HG03045 (cell line): ENCODE measurements at regions not wholly inside any gene's neighbourhood (a gene's known extent, or its start where the extent isn't known, plus 50 kb on each side); places are given as distances from the start of the nearest gene placed in this dataset.
"Not testable (repeated sequence)": the region's sequence is repeated elsewhere in the genome, so short reads cannot be mapped to it uniquely, and the experiment has no call there.

Source experiments
- ATAC-seq: cut with Tn5 transposase; IDR thresholded peaks from one replicate; pipeline ENCODE4 v1.9.1; 2021; ENCODE audit warnings: mild to moderate bottlenecking, moderate library complexity; ENCODE audit not compliant: unreplicated experiment

GRCh38 chr1:234961456-234962339, 166.9 kb downstream of the TOMM20 start:
- no peak for ATAC-seq

DNA sequence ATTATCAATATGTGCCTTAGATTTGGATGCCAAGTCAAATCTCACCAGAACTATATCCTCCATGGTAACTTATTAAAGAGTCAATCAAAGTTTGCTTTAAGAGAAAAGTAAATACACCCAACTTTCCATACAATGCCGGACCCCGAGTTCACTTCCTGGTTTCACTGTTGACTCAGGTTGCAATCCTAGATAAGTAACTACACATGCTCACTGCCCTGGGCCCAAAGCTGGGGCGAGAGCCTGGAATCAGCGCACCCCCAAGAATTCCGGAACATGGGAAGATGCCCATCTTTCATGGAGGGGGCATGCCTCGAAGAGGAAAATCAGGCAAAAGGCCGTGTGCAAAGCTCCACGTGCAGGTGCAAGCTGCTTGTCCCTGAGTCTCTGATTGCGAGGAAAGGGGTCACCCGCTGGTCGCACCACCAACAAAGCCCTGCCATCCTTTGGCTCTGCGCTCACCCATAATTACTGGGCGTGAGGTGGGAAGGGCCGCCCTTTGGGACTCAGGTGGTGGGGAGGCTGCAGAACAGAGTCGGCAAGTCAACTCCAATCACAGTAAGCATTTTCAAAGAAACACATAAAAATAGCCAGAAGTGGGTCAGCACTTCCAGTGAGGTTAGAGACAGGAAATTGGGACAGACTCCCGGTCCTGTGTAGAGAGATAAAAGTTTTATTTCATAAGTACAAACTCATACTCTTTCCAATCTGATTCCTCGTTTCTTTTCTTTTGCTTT, 167.7 kb downstream of the TOMM20 start:
- ATAC-seq: no peak

GRCh38 chr1:234958706-234959657, 169.7 kb downstream of the TOMM20 start:
- no peak for ATAC-seq

DNA sequence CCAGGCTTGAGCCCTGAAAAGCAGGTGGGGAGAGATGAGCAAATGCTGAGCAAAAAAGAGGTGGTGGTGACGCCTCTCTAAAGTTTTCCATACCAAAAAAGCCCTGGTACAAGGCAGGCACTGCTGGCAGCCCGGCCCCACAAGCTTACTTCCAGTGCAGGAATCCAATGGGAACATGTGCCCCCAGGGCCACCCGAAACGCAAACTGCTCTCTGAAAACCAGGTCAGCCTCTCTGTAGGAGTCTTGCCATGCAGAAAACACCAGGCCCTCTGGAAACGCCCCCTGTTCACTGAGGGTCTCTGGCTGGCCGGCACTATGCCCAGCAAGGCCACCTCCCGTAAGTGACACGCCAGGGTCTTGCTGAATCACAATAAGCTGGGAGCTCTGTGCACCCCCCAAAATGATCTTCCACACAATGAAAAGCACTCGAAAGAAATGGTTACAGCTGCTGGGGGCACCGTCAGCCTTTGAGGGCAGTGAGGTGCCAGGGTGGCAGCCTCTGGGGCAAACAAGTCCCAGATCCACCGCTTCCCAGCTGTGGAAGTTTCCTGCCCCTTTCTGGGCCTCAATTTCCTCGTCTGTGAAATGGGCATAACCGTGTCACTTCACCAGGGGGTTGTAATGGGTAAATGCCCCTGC, 170.5 kb downstream of the TOMM20 start:
- no peak for ATAC-seq

GRCh38 chr1:234957330-234958065, 171.1 kb downstream of the TOMM20 start:
- no peak for ATAC-seq

GRCh38 chr1:234956821-234957329, 171.8 kb downstream of the TOMM20 start:
- no peak for ATAC-seq

GRCh38 chr1:234955107-234955731, 173.4 kb downstream of the TOMM20 start:
- no peak for ATAC-seq

DNA sequence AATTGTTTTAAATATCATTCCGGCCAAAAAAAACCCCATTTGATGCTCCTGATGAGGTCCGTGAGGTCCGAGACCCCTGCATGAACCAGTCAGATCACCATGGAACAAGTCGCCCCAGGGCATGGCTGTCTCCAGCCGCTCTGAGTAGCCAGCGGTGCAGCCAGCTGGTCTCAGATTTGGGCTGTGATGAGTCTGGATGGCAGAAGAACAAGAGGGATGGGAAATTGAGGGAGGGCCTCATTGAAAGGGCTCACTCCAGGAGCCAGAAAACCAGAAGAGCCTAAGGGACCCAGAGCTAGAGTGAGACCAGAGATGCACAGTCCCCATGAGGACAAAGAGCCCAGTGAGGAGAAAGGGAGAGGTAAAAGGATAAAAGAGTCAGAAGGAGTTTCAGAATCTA, 174.0 kb downstream of the TOMM20 start:
- ATAC-seq: no peak

- ATAC-seq: no peak
Observed at GRCh38 chr1:234953655-234954405, 174.8 kb downstream of the TOMM20 start.

- no peak for ATAC-seq
Observed at GRCh38 chr1:234950598-234950997, 178.0 kb downstream of the TOMM20 start.

DNA sequence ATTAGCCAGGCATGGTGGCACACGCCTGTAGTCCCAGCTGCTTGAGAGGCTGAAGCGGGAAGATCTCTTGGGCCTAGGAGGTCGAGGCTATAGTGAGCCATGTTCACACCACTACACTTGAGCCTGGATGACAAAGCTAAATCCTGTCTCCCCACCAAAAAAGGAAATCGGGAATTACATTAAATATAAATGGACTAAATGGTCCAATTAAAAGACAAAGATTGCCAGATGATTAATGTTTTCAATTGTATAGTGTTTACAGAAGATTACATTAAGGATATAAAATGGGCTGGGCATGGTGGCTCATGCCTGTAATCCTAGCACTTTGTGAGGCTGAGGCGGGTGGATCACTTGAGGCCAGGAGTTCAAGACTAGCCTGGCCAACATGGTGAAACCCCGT, 179.1 kb downstream of the TOMM20 start:
- ATAC-seq: not testable (repeated sequence)

GRCh38 chr1:234944439-234945344, 183.9 kb downstream of the TOMM20 start:
- ATAC-seq: no peak

DNA sequence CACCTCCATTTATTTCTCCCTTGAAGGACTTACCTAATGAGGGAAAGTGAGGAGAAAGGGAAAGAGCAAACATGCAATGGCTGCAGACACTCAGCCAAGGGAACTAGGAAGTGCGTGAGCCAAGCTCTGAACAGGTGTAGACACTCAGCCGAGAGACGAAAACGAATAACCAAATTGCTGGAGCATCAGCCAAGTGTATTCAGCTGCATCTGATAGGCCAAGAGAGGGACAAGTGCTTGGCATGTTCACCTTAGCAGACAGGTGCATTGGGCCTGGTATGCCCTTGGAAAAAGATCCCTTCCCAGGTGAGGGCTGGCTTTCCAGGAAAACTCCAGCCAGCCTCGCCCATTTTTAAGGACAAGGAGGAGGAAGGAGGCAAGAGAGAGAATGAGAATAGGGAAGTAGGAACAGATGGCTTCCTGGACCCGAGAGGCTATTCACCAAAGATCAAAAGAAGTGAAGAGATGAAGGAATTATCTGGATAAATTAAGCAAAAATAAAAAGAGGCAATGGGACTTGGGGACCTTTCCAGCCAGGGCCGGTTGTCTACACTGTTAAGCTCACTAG, 184.7 kb downstream of the TOMM20 start:
- ATAC-seq: no peak

- no peak for ATAC-seq
Observed at GRCh38 chr1:234942879-234943506, 185.6 kb downstream of the TOMM20 start.

- ATAC-seq: no peak
Observed at GRCh38 chr1:234942012-234942332, 186.7 kb downstream of the TOMM20 start.

GRCh38 chr1:234941321-234942011, 187.2 kb downstream of the TOMM20 start:
- no peak for ATAC-seq
